Umbilical cord (tissue), 1 donor: ENCODE measurements at regions not wholly inside any gene's neighbourhood (a gene's known extent, or its start where the extent isn't known, plus 50 kb on each side); places are given as distances from the start of the nearest gene placed in this dataset.

ENCODE experiments used
- DNase-seq: peaks from one replicate; pipeline ENCODE4 v3.0.0-alpha.2; 2015; ENCODE audit warnings: low spot score

- no peak for DNase-seq
Observed at GRCh38 chr10:132485391-132485790, 52.2 kb upstream of the INPP5A start.

DNA sequence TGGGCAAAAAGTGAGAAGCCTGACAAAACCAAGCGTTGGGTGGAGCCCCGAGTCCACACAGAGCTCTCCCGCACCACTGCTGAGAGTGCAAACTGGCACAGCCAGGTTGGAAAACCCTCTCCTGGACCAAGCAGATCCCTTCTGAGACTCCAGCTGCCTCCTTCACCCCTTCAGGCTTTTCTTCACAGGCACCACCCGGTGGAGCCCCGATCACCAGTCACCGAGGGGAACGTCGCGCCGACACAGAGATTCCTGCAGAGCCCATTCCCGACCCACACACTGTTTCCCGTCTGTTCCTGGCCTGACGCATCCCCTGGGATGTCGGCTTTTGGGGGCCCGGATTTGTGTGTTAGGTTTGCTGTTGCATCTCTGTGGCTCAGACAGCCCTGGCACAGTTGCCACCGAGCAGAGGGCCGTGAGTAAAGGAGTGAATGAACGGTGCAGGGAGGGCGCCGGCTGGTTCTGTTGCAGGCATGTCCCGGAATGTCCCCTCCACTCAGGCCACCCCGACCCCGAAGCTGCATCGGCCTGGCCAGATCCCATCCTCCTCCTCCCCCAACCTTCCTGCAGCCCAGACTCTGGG is 51.0 kb upstream of the INPP5A start:
- no peak for DNase-seq

DNA sequence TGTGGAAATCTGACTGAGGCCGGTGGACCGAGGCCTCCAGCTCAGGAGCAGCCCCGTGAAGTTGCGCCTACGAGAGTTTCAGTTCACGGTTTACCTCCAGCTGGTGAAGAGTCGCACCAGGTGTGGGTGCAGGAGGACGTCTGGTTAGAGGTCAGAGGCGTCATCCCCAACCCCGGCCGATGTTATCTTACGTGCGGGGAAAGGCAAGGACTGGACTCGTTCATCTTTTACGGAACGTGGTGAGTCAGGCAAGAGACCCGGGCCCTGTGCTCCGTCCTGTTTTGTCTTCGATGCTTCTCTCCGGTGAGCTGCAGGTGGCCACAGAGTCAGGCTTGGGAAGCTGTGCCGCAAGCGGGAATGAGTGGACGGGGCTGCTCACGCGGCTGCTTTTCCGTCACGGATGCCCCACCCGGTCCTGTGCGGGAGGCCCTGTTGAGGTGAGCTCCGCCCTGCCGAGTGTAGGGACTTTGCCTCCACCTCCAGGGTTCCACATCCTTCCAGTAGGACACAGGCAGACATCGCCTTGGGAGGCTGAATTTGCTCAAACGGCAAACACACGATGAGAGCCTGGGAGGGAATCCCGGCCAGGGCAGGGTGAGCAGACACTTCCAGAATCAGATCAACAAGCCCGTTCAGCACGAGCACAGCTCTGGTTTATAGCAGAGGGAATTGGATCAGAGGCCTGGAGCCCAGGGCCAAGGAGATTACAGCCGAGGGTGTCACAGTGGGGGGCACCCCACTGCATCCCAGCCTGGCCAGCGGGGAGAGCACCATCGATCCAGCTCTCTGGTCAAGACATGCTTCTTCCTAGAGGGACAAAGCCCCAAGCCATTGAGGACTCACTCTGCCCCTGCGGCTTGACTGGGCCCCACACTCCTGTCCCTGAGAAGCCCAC is 50.1 kb upstream of the INPP5A start:
- no peak for DNase-seq
